Left kidney (tissue), 1 donor: ENCODE measurements at regions not wholly inside any gene's neighbourhood (a gene's known extent, or its start where the extent isn't known, plus 50 kb on each side); places are given as distances from the start of the nearest gene placed in this dataset.
A peak's percentile ranks its signal among the peaks of the same experiment; 100 is the strongest.

Experiments
- DNase-seq: peaks from one replicate; pipeline ENCODE4 v3.0.0-alpha.2; 2013

GRCh38 chr2:37425408-37425807 is 81.0 kb downstream of the QPCT start:
- no peak for DNase-seq

GRCh38 chr2:37427241-37427640 is 82.8 kb downstream of the QPCT start:
- no peak for DNase-seq

GRCh38 chr2:37436323-37436722 is 91.9 kb downstream of the QPCT start:
- DNase-seq = no peak

- no peak for DNase-seq
These were observed 94.8 kb downstream of the QPCT start for GRCh38 chr2:37439131-37439642.

GRCh38 chr2:37441055-37441454 is 96.6 kb downstream of the QPCT start:
- DNase-seq = no peak

GRCh38 chr2:37443082-37443481 is 98.7 kb downstream of the QPCT start:
- no peak for DNase-seq

GRCh38 chr2:37447446-37447845 is 103.0 kb downstream of the QPCT start:
- DNase-seq = no peak

GRCh38 chr2:37448342-37449120 is 104.1 kb downstream of the QPCT start:
- DNase-seq = no peak

- DNase-seq = peak; percentile 83
These were observed 105.4 kb downstream of the QPCT start for GRCh38 chr2:37449761-37450296.

GRCh38 chr2:37453027-37453426 is 108.6 kb downstream of the QPCT start:
- DNase-seq = no peak

- no peak for DNase-seq
These were observed 110.7 kb downstream of the QPCT start for GRCh38 chr2:37454851-37455762.

- no peak for DNase-seq
These were observed 112.0 kb downstream of the QPCT start for GRCh38 chr2:37456479-37456878.

GRCh38 chr2:37457401-37457901 is 113.0 kb downstream of the QPCT start:
- no peak for DNase-seq

- no peak for DNase-seq
These were observed 113.7 kb downstream of the QPCT start for GRCh38 chr2:37458133-37458532.

GRCh38 chr2:37459095-37459981 is 114.9 kb downstream of the QPCT start:
- DNase-seq = no peak

- DNase-seq = no peak
These were observed 116.4 kb downstream of the QPCT start for GRCh38 chr2:37460896-37461229.

- no peak for DNase-seq
These were observed 119.6 kb downstream of the QPCT start for GRCh38 chr2:37464067-37464466.

- DNase-seq = no peak
These were observed 122.2 kb downstream of the QPCT start for GRCh38 chr2:37466533-37467222.

- no peak for DNase-seq
These were observed 123.7 kb downstream of the QPCT start for GRCh38 chr2:37468170-37468569.

- DNase-seq = no peak
These were observed 124.7 kb downstream of the QPCT start for GRCh38 chr2:37469126-37469525.

- no peak for DNase-seq
These were observed 126.7 kb downstream of the QPCT start for GRCh38 chr2:37471104-37471503.
